HEK293 (cell line): ENCODE measurements at regions not wholly inside any gene's neighbourhood (a gene's known extent, or its start where the extent isn't known, plus 50 kb on each side); places are given as distances from the start of the nearest gene placed in this dataset.

Experiments
- CTCF ChIA-PET: fragments of 350-600 bp; formaldehyde crosslinking; extraction: SDS; loops from one replicate; lab custom pipeline; 2021; ENCODE audit warnings: antibody characterized with exemption; lab: Yijun Ruan, JAX
- POLR2A ChIA-PET: fragments of 300-600 bp; formaldehyde crosslinking; extraction: SDS; loops from one replicate; lab custom pipeline; 2020; ENCODE audit warnings: antibody characterized with exemption, inconsistent platforms; lab: Yijun Ruan, JAX
- H3K27ac ChIP-seq: fragments of 200-500 bp; sonication (Bioruptor generic); 2 replicates; pipeline ENCODE4 v1.5.1; 2014; ENCODE audit warnings: low read depth, low read length, control low read depth, inconsistent platforms; ENCODE audit errors: extremely low read depth
- H3K36me3 ChIP-seq, 2 experiments: fragments of 200-500 bp in 1 of 2; sonication (Bioruptor generic) in 1 of 2; 1 replicate in 1 of 2; 2 replicates in 1 of 2; pipeline ENCODE4 v1.5.1; 2014 to 2017; ENCODE audit warnings: inconsistent platforms in 2 of 2, low read length in 2 of 2; ENCODE audit not compliant: control insufficient read depth in 2 of 2, insufficient read depth in 1 of 2
- H3K4me1 ChIP-seq: fragments of 200-500 bp; sonication (Bioruptor generic); 2 replicates; pipeline ENCODE4 v1.5.1; 2014; ENCODE audit warnings: mild to moderate bottlenecking, low read length, inconsistent platforms; ENCODE audit not compliant: control insufficient read depth, insufficient read depth
- H3K4me3 ChIP-seq: 2 replicates; pipeline ENCODE4 v1.5.1; 2011; ENCODE audit warnings: low read depth, mild to moderate bottlenecking, control low read depth, low read length, moderate library complexity
- H3K9me3 ChIP-seq: fragments of 200-500 bp; sonication (Bioruptor generic); 2 replicates; pipeline ENCODE4 v1.5.1; 2014; ENCODE audit warnings: low read depth, low read length, inconsistent platforms; ENCODE audit not compliant: control insufficient read depth, insufficient read depth
- ATF2 ChIP-seq: fragments of 450-650 bp; formaldehyde crosslinking; IDR thresholded peaks from 2 replicates; pipeline ENCODE4 v1.5.1; 2016; ENCODE audit warnings: missing biosample characterization, missing genetic modification characterization, low read depth
- GLI4 ChIP-seq: fragments of 450-650 bp; formaldehyde crosslinking; IDR thresholded peaks from 2 replicates; pipeline ENCODE4 v1.5.1; 2016; ENCODE audit warnings: missing biosample characterization, missing genetic modification characterization
- HOXA7 ChIP-seq: sonication (generic); formaldehyde crosslinking; IDR thresholded peaks from 2 replicates; pipeline ENCODE4 v1.8.1; 2022; ENCODE audit warnings: missing genetic modification reagents, borderline replicate concordance
- KLF1 ChIP-seq: fragments of 450-650 bp; formaldehyde crosslinking; IDR thresholded peaks from 2 replicates; pipeline ENCODE4 v1.5.1; 2016; ENCODE audit warnings: missing biosample characterization, missing genetic modification characterization
- MZF1 ChIP-seq: fragments of 450-650 bp; formaldehyde crosslinking; IDR thresholded peaks from 2 replicates; pipeline ENCODE4 v1.5.1; 2017; ENCODE audit warnings: missing biosample characterization, missing genetic modification characterization, borderline replicate concordance
- TCF7L2 ChIP-seq: IDR thresholded peaks from 2 replicates; pipeline ENCODE4 v1.6.1; 2011; ENCODE audit warnings: low read depth, mild to moderate bottlenecking, inconsistent platforms, low read length, moderate library complexity, borderline replicate concordance
- YY1 ChIP-seq: fragments of 450-650 bp; formaldehyde crosslinking; IDR thresholded peaks from 2 replicates; pipeline ENCODE4 v1.5.1; 2018; ENCODE audit warnings: missing biosample characterization, missing genetic modification characterization
- ZBTB26 ChIP-seq: fragments of 450-650 bp; formaldehyde crosslinking; optimal IDR thresholded peaks from 2 replicates; pipeline ENCODE3; 2016; ENCODE audit warnings: missing biosample characterization, mild to moderate bottlenecking, missing genetic modification characterization
- ZFP69B ChIP-seq: fragments of 450-650 bp; formaldehyde crosslinking; IDR thresholded peaks from 2 replicates; pipeline ENCODE4 v1.5.1; 2016; ENCODE audit warnings: missing biosample characterization, missing genetic modification characterization
- ZIC2 ChIP-seq: fragments of 450-650 bp; formaldehyde crosslinking; IDR thresholded peaks from 2 replicates; pipeline ENCODE4 v1.5.1; 2016; ENCODE audit warnings: missing biosample characterization, missing genetic modification characterization
- ZNF114 ChIP-seq: fragments of 450-650 bp; formaldehyde crosslinking; IDR thresholded peaks from 2 replicates; pipeline ENCODE4 v1.5.0; 2017; ENCODE audit warnings: missing biosample characterization, missing genetic modification characterization
- ZNF146 ChIP-seq: fragments of 450-650 bp; formaldehyde crosslinking; IDR thresholded peaks from 2 replicates; pipeline ENCODE4 v1.5.1; 2016; ENCODE audit warnings: missing biosample characterization, missing genetic modification characterization
- ZNF202 ChIP-seq: fragments of 450-650 bp; formaldehyde crosslinking; IDR thresholded peaks from 2 replicates; pipeline ENCODE4 v1.5.1; 2016; ENCODE audit warnings: missing biosample characterization, missing genetic modification characterization, borderline replicate concordance
- ZNF214 ChIP-seq: fragments of 450-650 bp; formaldehyde crosslinking; IDR thresholded peaks from 2 replicates; pipeline ENCODE4 v1.5.1; 2017; ENCODE audit warnings: missing biosample characterization, mild to moderate bottlenecking, missing genetic modification characterization, borderline replicate concordance
- ZNF274 ChIP-seq, 2 experiments: fragments of 200-500 bp in 1 of 2; fragments of 450-650 bp in 1 of 2; sonication (Bioruptor generic) in 1 of 2; formaldehyde crosslinking in 1 of 2; IDR thresholded peaks; 2 replicates each; pipeline versions ENCODE4 v1.5.1 to v1.6.1; 2014 to 2016; ENCODE audit warnings: borderline replicate concordance in 1 of 2, inconsistent platforms in 1 of 2, low read length in 1 of 2, missing biosample characterization in 1 of 2, missing genetic modification characterization in 1 of 2
- ZNF449 ChIP-seq: fragments of 450-650 bp; formaldehyde crosslinking; IDR thresholded peaks from 2 replicates; pipeline ENCODE4 v1.5.1; 2017; ENCODE audit warnings: missing biosample characterization, mild to moderate bottlenecking, missing genetic modification characterization, moderate library complexity
- ZNF488 ChIP-seq: fragments of 450-650 bp; formaldehyde crosslinking; IDR thresholded peaks from 2 replicates; pipeline ENCODE4 v1.5.1; 2016; ENCODE audit warnings: missing biosample characterization, missing genetic modification characterization
- ZNF513 ChIP-seq: fragments of 450-650 bp; IDR thresholded peaks from 2 replicates; pipeline ENCODE4 v1.5.1; 2018; ENCODE audit warnings: missing biosample characterization, missing genetic modification characterization
- ZNF514 ChIP-seq: fragments of 450-650 bp; formaldehyde crosslinking; IDR thresholded peaks from 2 replicates; pipeline ENCODE4 v1.5.1; 2016; ENCODE audit warnings: missing biosample characterization, missing genetic modification characterization
- ZNF544 ChIP-seq: fragments of 450-650 bp; formaldehyde crosslinking; IDR thresholded peaks from 2 replicates; pipeline ENCODE4 v1.5.0; 2017; ENCODE audit warnings: missing biosample characterization, missing genetic modification characterization
- ZNF600 ChIP-seq: fragments of 450-650 bp; formaldehyde crosslinking; IDR thresholded peaks from 2 replicates; pipeline ENCODE4 v1.5.1; 2016; ENCODE audit warnings: missing biosample characterization, missing genetic modification characterization
- ZNF664 ChIP-seq: fragments of 450-650 bp; formaldehyde crosslinking; IDR thresholded peaks from 2 replicates; pipeline ENCODE4 v1.5.1; 2016; ENCODE audit warnings: missing biosample characterization, missing genetic modification characterization
- ZNF785 ChIP-seq: fragments of 450-650 bp; formaldehyde crosslinking; IDR thresholded peaks from 2 replicates; pipeline ENCODE4 v1.5.1; 2016; ENCODE audit warnings: missing biosample characterization, missing genetic modification characterization

GRCh38 chr6:74166849-74167248, 470.8 kb downstream of the CD109 start:
- H3K27ac ChIP-seq = no peak overlapping the region
- ChIA-PET CTCF (no interaction called here), POLR2A (no interaction called here)
- H3K4me3 ChIP-seq = no peak overlapping the region
- TF ChIP-seq ZIC2 (tag by site-specific recombination) (no peak), HOXA7 (CRISPR knock-in tag) (no peak), ZNF274 (IDR thresholded peaks at IDR 0.05; ENCODE audit: low read length) (no peak), ZNF274 (tag by site-specific recombination; IDR thresholded peaks at IDR 0.05; ENCODE audit: borderline replicate concordance) (no peak), MZF1 (tag by site-specific recombination) (no peak), TCF7L2 (no peak), ZNF514 (tag by site-specific recombination) (no peak), GLI4 (tag by site-specific recombination) (no peak), ZNF488 (tag by site-specific recombination) (no peak), ZNF513 (tag by site-specific recombination) (no peak), YY1 (no peak), ZNF114 (tag by site-specific recombination) (no peak)
- no peaks in the 10 kb centered on the region for H3K9me3 ChIP-seq
- no peaks in the 10 kb centered on the region for H3K36me3 ChIP-seq
- H3K4me1 ChIP-seq = no peaks in the 10 kb centered on the region

- Histone ChIP-seq H3K9me3 (no peaks in the 10 kb centered on the region), H3K4me3 (no peak overlapping the region), H3K27ac (no peak overlapping the region), H3K4me1 (no peaks in the 10 kb centered on the region), H3K36me3 (no peaks in the 10 kb centered on the region)
- ChIA-PET POLR2A (no interaction called here), CTCF (interaction anchor here (1.2 kb wide), 1 partner anchor 32 kb away, joined by 4 read pairs; no protein-coding TSS in a partner anchor)
- no peak for TF ChIP-seq ZNF544 (tag by site-specific recombination)
- no peak for TF ChIP-seq ZNF202 (tag by site-specific recombination)
- TF ChIP-seq ZNF114 (tag by site-specific recombination) = no peak
- no peak for TF ChIP-seq KLF1 (tag by site-specific recombination)
- no peak for TF ChIP-seq ZNF214 (tag by site-specific recombination)
- TF ChIP-seq ATF2 (tag by site-specific recombination) = no peak
- TF ChIP-seq ZFP69B (tag by site-specific recombination) = no peak
- TF ChIP-seq ZNF146 (tag by site-specific recombination) = no peak
- TF ChIP-seq ZNF600 = no peak
- no peak for TF ChIP-seq ZNF785 (tag by site-specific recombination)
- no peak for TF ChIP-seq ZBTB26 (tag by site-specific recombination)
- no peak for TF ChIP-seq ZNF449
- TF ChIP-seq ZNF664 (tag by site-specific recombination) = no peak
These were observed 465.4 kb downstream of the CD109 start for GRCh38 chr6:74161380-74161779.
